Caki2 (cell line): ENCODE measurements at regions not wholly inside any gene's neighbourhood (a gene's known extent, or its start where the extent isn't known, plus 50 kb on each side); places are given as distances from the start of the nearest gene placed in this dataset.

Experiments
- DNase-seq: peaks from one replicate; pipeline ENCODE4 v3.0.0-alpha.2; 2015; ENCODE audit warnings: low read depth
- in situ Hi-C: cut with HindIII; loops from 2 replicates; pipeline ENCODE4 v1.10.0; 2016; ENCODE audit warnings: low sequenced_read_pairs, low pct_unique_long_range_greater_than_20kb, mixed read lengths

DNA sequence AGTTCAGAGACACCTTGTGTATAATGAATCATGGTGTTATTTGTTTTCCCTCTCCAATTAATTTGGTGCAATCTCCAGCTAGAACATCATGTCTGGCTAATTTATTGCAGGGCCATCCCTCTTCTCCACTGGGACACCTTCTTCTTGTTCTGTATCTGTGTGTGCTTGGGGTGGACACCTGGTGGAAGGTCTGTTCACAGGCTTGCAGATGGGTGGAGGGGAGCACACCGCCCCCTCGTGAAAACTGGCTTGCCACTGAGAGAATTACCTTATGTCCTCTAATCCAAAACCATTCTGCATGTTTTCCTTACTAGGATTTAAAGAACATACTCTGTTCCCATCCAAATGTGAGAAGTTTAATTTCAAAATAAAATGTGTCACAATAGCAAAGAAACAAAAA lies 1160.4 kb upstream of the ZEB2 start:
- in situ Hi-C loops: no loop called here

DNA sequence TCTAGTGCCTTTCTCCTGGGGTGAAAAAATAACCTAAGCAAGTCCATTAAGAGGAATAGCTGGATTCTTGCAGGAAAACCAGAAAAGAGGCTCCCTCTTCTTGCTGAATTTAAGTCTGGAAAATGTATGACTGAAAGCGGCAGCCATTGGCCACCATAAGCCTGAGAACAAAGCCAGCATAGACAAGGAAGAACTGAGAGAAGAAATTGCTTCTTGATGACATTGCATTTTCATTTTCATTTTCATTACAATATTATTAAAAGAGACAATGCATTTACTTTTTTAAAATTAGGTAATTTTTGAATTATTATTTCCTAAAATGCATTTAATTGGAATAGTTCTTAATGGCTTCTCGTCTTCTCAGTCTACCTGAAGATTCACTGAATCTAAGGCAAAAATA lies 1157.5 kb upstream of the ZEB2 start:
- in situ Hi-C loops: no loop called here
- DNase-seq: no peak

More for the DNA sequence above, 1160.4 kb upstream of the ZEB2 start:
- no peak for DNase-seq

DNA sequence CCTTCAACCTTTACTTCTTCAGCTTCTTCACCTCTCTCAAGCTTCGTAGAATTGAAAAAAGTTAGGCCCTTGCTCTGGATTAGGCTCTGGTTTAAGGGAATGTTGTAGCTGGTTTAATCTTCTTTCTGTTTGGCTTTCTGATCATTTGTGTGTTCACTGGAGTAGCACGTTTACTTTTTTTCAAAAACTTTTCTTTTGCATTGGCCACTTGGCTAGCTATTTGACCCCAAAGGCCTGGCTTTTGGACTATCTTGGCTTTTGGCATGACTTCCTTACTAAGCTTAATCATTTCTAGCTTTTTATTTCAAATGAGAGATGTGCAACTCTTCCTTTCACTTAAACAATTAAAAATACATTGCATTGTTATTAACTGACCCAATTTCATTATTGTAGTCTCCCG lies 1154.8 kb upstream of the ZEB2 start:
- in situ Hi-C loops: no loop called here
- no peak for DNase-seq

DNA sequence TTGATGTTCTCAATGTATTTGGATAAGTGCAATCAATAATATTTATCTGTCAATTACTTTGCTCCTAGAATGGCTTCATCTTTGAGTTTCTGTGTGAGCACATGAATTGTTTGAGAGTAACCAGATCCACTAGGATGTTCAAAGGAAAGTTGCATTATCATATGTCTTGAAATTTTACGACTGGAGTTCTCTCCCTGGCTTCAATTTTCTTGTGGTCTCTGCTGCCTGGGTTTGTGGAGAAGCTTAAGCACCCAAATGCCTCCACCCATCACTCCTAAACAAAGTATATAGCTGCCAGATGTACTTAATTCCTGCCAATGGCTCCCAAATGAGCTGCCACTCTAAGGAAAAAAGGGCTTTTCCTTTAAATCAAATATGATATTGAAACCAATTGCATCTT lies 1149.4 kb upstream of the ZEB2 start:
- in situ Hi-C loops: no loop called here
- DNase-seq: no peak

DNA sequence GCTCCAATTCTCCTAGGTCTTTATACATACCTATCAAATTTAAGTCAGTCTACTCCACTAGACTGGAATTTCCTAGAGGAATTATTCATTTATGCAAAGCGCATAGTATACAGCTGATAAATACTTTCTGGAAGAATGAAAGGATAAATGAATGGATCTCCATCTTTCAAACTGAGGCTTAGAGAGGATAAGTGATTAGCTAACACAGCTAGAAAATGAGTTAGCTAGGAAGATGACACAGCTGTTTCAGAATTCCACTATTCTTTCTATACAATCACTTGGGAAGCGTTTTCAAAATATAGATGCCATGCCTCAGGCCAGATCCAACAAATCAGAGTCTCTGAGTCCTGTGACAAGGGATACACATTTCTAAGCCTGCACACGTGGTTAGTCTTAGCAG lies 1146.6 kb upstream of the ZEB2 start:
- in situ Hi-C loops: no loop called here
- no peak for DNase-seq

DNA sequence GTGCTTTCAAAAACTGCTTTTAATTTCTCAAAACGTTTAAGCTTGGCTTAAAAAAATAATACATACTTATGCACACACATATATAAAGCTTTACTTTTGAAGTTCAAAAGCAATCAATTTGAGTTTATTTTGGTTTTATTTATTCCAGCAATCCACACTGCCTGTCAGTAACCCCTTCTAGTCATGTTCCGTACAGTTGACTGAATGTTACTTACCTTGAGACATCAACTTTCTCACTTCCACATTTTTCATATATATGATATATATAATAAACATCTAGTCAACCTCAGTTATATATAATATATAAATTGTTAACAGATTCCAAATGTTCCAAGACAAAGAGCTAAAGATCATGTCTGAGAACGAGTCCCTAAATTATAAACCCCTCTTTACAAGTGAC lies 1137.3 kb upstream of the ZEB2 start:
- in situ Hi-C loops: no loop called here

DNA sequence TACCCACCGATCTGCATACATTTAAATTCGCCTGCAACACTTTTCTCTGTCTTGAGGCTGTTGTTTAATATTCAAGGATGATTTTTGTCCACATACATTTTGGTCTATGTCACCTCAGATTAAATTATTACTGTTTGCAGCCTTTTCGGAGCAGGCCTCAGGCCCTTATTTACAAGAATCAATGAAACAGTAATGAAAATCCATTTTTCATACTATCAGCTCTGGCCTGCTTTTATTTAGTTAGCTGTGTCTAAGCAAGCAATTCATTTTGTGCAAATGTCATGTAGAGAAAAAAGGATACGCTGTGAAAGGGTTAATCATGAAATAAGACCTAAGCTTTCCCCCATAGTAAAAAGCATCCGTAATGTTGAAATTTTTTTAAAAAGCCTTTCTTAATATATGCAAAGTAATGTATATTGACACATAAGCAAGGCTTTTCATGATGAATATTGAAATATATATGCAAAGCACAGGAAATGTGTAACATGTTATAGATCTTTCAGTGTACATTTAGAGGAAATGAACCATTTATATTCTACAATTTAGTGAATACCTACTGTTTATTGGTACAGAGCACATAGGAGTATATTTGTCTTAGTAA lies 1135.3 kb upstream of the ZEB2 start:
- no peak for DNase-seq
- in situ Hi-C loops: no loop called here

More for the DNA sequence above, 1137.3 kb upstream of the ZEB2 start:
- no peak for DNase-seq

DNA sequence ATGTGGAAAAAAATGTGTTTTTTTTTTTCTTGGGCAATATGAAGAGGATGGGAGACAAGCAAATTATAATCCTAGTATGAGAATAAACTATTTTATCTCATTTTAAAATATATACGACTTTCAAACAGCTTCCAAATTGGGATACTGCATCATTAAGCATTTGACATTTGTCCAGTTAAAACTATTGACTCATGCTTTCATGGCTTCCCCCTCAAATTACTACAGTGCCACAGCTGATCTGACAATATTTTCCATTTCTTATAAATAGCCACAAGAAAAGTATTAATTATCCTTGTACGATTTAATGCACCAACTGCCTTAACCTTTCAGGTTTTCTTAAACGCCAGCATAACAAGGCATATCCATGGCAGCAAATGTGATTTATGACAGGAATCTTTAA lies 1134.8 kb upstream of the ZEB2 start:
- no peak for DNase-seq
- in situ Hi-C loops: no loop called here

DNA sequence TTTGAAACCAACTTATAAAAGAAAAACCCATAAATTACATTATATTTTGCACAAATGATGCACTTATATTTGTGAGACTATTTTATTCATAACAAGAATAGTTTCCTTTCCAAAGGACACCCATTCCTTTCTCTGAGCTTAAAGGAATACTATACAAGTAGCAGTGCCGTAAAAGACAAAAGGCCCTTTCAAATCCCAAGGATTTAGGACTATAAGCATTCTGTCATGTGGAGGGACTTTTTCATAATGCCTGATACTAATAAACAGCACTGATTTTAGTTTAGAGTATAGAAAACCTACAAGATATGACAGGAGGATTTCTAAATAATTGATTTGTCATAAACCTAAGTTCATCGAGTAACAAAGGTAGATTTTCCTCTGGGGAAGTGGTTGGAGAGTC lies 1134.2 kb upstream of the ZEB2 start:
- in situ Hi-C loops: no loop called here
- no peak for DNase-seq

DNA sequence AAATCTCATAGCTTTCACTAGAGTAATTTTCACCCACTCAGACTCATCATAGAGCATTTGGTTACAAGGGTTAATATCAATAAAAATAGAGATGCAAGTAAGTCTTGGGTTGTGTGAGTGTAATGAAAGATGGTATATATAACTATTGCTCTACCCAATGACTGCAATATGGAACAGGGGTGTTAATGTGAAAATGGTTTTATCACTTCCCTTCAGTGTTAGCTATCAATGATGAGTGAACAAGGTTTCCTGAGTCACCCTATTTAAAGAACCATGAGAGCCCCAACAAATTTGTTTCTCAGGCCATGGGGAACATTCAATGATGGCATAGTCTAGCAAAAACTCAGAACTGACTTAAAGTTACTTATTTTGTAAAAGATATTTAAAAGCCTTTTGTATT lies 1133.6 kb upstream of the ZEB2 start:
- in situ Hi-C loops: no loop called here
- no peak for DNase-seq

DNA sequence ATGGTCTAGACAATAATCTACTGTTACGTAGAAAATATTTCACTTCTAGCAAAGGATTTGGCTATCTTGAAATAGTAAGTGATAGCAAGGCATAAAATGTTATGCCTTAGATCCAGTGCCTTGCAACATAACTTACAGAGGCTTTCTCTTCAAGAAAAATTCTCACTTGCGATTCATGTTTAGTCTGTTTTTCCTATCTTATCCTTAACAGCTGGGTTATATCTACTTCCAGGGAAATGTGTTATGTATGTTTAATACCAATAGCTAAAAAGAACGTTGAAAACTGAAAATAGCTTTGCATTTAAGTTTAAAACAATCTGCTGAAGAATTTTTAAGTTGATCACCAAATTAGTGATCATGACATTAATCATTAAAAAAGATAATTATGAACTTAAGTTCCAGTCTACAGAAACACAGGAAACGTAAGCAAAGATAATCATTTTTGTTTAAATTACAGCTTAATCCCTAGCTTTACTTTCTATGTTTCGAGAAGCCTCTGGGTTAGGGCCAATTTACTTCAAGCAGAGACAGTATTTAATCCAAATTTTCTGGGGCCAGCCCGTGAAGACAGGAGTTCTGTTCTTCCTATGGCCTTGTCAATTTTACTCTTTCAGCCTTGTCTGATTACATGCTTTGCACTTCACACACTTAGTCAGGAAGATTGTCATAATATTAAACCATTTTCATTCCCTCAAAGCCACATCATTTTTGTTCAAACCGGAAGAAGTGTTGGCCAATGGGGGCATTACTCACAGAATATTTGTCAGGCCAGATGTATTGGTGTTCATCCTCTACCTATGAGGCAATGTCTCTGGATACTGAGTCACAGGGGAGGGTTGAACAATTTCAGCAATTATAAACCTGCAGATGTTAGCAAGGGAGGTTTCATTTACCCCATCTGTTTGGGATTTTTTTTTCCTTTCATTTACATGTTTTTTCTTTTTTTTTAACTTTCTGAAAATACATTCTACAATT lies 1132.9 kb upstream of the ZEB2 start:
- DNase-seq: no peak
- in situ Hi-C loops: no loop called here

DNA sequence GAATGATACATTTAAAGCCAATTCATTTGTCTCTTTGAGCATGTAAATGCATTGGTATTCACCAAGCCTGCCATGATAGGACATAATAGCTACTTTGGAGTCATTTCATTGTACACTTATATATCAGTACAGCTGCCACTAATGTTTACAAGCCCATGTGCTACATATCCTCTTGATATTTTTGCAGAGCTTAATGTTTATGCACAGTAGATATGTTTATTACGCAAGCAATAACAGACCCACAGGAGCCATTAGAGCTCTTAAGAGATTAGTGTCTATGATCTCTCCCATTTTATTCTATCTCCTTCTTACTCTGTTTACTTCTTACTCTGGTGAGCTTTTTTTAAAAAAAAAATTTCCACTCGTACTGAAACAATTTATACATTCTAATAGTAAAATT lies 1132.1 kb upstream of the ZEB2 start:
- no peak for DNase-seq
- in situ Hi-C loops: no loop called here

DNA sequence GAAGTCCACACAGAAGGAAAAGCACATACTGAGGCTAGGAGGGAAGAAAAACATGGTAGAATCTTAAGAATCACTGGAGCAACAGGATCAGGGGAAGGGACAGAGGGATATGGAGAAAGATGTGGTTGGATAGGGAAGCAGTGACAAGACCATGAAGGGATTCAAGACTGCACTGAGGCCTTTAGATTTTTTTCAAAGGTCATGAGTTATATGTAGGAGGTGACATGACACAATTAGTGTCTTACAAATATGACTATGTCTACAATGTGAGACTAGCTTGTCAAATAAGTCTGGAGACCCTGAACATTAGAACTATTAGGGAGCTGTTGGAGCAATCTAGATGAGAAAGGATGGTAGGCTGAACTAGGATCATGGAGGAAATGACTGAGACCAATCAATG lies 1130.3 kb upstream of the ZEB2 start:
- DNase-seq: no peak
- in situ Hi-C loops: no loop called here

DNA sequence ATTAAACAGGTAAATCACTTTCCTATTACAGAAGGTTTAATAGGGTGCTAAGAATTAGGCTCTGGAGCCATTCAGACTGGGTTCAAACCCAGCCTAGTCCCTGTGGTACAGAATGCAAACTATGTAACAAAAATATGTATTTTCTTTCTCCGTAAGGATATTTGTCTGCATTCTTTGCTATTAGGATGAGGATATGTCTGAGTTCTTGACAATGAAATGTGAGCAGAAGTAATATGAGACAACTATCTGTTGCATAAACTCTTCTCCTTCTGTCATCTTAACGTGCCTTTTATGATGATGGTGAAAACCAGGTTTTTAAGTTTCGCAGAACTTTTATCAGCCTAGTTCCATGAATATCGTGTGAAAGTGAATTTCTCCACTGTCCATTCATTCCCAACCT lies 1129.1 kb upstream of the ZEB2 start:
- no peak for DNase-seq
- in situ Hi-C loops: no loop called here

DNA sequence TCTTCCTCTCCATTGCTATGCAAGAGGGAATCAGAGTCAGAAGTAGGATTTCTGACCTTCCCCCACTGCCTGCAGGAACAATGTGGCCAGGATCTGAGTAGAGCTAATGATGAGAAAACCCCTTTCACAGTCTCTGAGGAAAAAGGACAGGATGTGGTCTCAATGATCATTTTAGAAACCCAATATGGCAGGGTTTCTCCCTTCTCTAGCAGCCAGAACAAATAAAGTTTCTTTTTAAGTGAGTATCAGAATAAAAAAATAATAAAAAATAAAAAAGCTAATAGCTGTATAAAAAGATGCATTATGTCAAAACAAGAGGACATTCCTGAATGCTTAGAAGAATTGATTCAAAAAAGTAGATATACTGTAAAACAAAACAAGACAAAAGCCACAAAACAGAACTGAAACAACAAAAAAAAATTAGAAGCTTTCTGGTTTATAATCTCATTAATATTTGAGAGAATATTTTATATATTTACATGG lies 1124.9 kb upstream of the ZEB2 start:
- in situ Hi-C loops: no loop called here
- no peak for DNase-seq

DNA sequence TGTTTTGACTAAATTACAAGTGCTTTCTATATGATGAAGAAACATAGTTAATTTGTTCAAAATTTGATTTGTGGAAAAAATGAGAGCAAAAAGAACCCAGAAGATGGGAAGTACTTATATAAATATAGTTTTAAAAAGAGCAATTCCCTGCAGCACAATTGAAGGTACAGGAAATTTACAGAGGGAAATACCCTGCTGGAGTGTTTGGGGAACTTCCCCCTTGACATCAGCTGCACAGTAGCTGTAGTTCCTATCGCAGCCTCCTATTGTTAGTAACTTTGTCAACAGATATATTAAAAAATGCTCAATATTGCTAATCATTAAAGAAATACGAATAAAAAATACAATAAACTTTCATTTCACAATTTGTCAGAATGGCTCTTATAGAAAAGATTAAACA lies 1118.8 kb upstream of the ZEB2 start:
- DNase-seq: no peak
- in situ Hi-C loops: no loop called here

DNA sequence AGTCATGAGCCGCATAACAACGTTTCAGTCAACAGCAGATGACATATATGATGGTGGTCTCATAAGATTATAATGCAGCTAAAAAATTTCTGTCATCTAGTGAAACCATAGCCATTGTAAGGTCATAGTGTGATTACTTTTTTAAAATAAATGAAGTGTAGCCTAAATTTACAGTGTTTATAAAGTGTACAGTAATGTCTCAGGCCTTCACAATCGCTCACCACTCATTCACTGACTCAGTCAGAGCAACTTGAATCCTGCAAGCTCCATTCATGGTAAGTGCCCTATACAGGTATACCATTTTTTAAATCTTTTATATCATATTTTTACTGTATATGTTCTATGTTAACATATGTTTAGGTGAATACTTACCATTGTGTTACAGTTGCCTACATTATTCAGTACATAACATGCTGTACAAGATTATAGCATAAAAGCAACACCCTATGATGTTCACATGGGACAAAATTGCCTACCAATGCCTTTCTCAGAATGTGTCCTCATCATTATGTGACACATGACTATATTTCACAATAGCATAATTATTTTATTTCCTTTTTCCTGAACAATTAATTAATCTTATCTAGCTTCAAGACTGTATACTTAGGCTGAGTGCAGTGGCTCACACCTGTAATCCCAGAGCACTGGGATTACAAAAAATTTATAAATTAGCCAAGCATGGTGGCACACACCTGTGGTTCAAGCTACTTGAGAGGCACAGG lies 1115.9 kb upstream of the ZEB2 start:
- in situ Hi-C loops: no loop called here
- no peak for DNase-seq

DNA sequence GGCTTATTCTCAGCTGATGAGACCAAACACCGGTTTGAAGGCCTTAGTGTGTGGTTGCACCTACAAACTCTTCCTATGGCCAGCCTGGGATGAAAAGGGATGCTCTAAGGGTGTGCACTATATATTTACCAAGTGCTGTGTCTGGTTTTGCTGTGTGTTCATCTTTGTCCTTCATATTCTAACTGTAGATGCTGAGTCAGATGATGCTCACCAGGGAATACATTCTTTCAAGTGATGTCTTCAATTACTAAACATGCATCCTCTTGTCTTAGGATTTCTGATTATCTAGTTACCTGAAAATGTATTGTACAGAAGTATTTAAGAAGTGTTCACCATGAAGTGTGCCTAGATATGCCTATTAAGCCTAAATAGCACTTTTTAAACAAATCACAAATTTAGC lies 1111.6 kb upstream of the ZEB2 start:
- in situ Hi-C loops: no loop called here
- no peak for DNase-seq

DNA sequence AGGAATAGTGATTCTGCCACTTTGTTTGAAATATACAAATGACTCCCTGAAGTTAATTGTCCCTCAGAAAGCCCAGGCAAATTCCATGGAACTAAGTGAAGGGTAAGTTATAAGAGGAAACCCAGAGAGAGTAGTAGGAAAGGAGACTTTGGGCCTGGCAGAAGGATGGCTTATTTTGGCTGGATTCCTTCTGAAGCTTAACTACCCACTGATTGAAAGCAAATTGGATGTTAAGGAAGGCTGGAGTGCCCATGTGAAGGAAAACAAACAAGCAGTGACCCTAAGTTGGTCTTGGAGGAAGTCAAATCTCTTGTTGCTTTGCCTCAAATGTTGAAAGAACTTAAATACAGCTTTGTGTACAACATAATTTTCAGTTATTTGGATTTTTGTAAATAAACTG lies 1106.4 kb upstream of the ZEB2 start:
- in situ Hi-C loops: no loop called here
- no peak for DNase-seq
